ENCODE measurements at regions not wholly inside any gene's neighbourhood (a gene's known extent, or its start where the extent isn't known, plus 50 kb on each side); places are given as distances from the start of the nearest gene placed in this dataset.

DNA sequence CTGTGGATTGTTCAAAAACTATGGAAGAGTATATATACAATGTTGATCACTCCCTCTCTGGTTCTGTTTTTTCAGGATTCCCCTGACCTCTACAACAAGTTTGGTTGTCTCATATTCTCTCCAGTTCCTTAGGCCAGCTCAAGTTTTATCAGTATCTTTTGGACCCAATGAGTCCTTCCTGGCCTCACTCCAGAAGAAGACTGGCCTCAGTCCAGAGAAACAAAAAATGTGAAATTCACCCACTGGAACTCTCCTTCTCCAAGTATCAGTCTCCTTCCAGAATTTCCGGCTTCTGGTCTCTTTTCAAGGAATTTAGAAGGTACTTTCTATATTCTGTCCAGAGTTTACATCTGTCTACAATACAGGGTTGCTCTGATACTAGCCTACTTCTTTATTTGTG lies 537.8 kb upstream of the FTMT start:
- 79 to 86% (median 84%) methylated on average over 1 of the region's 1 CpG for WGBS, 5 donors
- Histone ChIP-seq H3K4me3 (no peak overlapping the region), H3K27ac (no peak overlapping the region), H3K9me3 (peaks cover 0 to 12% (median 0%) of the 10 kb centered on the region in 4 donors), H3K36me3 (no peaks in the 10 kb centered on the region), H3K4me1 (no peaks in the 10 kb centered on the region), H3K27me3 (no peaks in the 10 kb centered on the region)
- no peak for DNase-seq
- intact Hi-C loops (cut with DNase I; ENCODE audit: low total_unique reads), result no loop called here
- TF ChIP-seq, protein P1, sequence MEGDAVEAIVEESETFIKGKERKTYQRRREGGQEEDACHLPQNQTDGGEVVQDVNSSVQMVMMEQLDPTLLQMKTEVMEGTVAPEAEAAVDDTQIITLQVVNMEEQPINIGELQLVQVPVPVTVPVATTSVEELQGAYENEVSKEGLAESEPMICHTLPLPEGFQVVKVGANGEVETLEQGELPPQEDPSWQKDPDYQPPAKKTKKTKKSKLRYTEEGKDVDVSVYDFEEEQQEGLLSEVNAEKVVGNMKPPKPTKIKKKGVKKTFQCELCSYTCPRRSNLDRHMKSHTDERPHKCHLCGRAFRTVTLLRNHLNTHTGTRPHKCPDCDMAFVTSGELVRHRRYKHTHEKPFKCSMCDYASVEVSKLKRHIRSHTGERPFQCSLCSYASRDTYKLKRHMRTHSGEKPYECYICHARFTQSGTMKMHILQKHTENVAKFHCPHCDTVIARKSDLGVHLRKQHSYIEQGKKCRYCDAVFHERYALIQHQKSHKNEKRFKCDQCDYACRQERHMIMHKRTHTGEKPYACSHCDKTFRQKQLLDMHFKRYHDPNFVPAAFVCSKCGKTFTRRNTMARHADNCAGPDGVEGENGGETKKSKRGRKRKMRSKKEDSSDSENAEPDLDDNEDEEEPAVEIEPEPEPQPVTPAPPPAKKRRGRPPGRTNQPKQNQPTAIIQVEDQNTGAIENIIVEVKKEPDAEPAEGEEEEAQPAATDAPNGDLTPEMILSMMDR (IDR thresholded peaks at IDR 0.05), result no peak
- no peak for TF ChIP-seq POLR2A (IDR thresholded peaks at IDR 0.05)
- TF ChIP-seq EP300 (IDR thresholded peaks at IDR 0.05), result no peak
- TF ChIP-seq POLR2AphosphoS5 (IDR thresholded peaks at IDR 0.05), result no peak

DNA sequence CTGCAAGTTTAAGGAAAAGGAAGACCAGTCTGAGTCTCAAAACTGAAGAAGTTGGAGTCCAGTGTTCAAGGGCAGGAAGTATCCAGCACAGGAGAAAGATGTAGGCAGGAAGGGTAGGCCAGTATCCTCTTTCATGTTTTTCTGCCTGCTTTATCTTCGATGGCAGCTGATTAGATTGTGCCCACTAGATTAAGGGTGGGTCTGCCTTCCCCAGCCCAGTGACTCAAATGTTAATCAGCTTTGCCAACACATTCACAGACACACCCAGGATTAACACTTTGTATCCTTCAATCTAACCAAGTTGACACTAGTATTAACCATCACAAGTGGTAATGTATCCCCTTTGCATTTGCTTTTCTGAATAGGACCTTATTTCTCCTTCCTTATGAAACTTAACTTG lies 535.9 kb upstream of the FTMT start:
- H3K27ac ChIP-seq, result no peak overlapping the region
- H3K4me3 ChIP-seq, result no peak overlapping the region
- H3K27me3 ChIP-seq, result no peaks in the 10 kb centered on the region
- intact Hi-C loops (cut with DNase I; ENCODE audit: low total_unique reads), result no loop called here
- TF ChIP-seq POLR2A (IDR thresholded peaks at IDR 0.05) (no peak), EP300 (IDR thresholded peaks at IDR 0.05) (no peak), POLR2AphosphoS5 (IDR thresholded peaks at IDR 0.05) (no peak)
- TF ChIP-seq, protein P1 (IDR thresholded peaks at IDR 0.05), result no peak
- H3K4me1 ChIP-seq, result no peaks in the 10 kb centered on the region
- H3K36me3 ChIP-seq, result no peaks in the 10 kb centered on the region
- DNase-seq, result no peak
- H3K9me3 ChIP-seq, result peaks cover 0 to 19% (median 0%) of the 10 kb centered on the region in 4 donors
- 25 to 50% (median 31%) methylated on average over 1 of the region's 1 CpG for WGBS, 5 donors

DNA sequence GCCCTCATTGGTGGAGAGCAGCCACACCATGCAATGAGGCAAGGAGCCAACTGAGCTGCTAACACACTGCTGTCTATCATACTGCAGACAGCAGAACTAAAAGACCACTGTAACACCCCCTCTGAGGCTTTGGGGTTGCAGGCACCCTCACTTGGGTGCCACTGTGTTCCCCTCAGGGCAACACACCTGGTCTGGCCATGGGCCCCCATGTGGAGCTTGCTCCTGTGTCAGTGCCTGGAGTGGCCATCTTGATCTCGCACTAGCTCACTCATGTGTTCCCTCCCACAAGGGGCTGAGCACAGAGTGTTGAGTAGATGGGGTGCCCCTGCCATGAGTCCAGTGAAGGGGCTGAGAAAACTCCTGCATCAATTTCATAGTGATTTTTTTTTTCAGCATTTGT lies 532.4 kb upstream of the FTMT start:
- DNase-seq, result no peak
- Histone ChIP-seq H3K36me3 (no peaks in the 10 kb centered on the region), H3K9me3 (peaks cover 0 to 12% (median 0%) of the 10 kb centered on the region in 4 donors), H3K4me3 (no peak overlapping the region), H3K27me3 (no peaks in the 10 kb centered on the region), H3K27ac (no peak overlapping the region), H3K4me1 (no peaks in the 10 kb centered on the region)
- WGBS, 5 donors, result 82 to 100% (median 94%) methylated on average over 1 of the region's 1 CpG
- intact Hi-C loops (cut with DNase I; ENCODE audit: low total_unique reads), result no loop called here
- TF ChIP-seq POLR2AphosphoS5 (IDR thresholded peaks at IDR 0.05) (no peak), EP300 (IDR thresholded peaks at IDR 0.05) (no peak), POLR2A (IDR thresholded peaks at IDR 0.05) (no peak)
- TF ChIP-seq, protein P1 (IDR thresholded peaks at IDR 0.05), result no peak

DNA sequence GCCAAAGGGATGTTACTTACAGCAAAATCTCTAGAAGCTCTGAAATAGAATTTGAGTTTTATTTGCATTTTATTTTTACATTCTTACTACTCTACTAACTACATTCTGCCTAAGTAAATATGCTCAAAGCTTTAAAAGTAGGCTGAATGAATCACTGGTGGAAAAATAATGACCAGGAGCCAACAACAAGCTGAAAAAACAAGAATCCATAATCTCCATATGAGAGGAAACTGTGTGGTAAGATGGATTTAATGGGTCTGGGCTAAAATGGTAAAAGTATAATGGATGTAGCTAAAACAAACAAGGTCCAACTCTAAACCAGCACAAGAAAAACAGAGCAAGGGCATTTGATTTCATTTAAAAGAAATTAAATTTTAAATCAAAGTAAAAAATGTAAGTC lies 525.8 kb upstream of the FTMT start:
- Histone ChIP-seq H3K27me3 (no peaks in the 10 kb centered on the region), H3K4me1 (no peaks in the 10 kb centered on the region), H3K27ac (no peak overlapping the region), H3K36me3 (no peaks in the 10 kb centered on the region), H3K4me3 (no peak overlapping the region), H3K9me3 (no peaks in the 10 kb centered on the region)
- intact Hi-C loops (cut with DNase I; ENCODE audit: low total_unique reads), result no loop called here
- TF ChIP-seq EP300 (IDR thresholded peaks at IDR 0.05), result no peak
- TF ChIP-seq POLR2A (IDR thresholded peaks at IDR 0.05), result no peak
- TF ChIP-seq, protein P1 (IDR thresholded peaks at IDR 0.05), result no peak
- no peak for DNase-seq
